ENCODE measurements at regions not wholly inside any gene's neighbourhood (a gene's known extent, or its start where the extent isn't known, plus 50 kb on each side); places are given as distances from the start of the nearest gene placed in this dataset.

GRCh38 chr18:41744421-41745030 is 210.5 kb upstream of the PIK3C3 start:
- Histone ChIP-seq H3K9me3 (no peaks in the 10 kb centered on the region), H3K36me3 (no peaks in the 10 kb centered on the region), H3K9ac (no peak overlapping the region; the same call in 1 of the 2 replicates), H3K27ac (no peak overlapping the region), H3K4me2 (no peak overlapping the region), H4K20me1 (no peaks in the 10 kb centered on the region), H3K4me1 (no peaks in the 10 kb centered on the region), H3K4me3 (no peak overlapping the region), H3K27me3 (no peaks in the 10 kb centered on the region)
- TF ChIP-seq Cebpa-rat (IDR thresholded peaks at IDR 0.05) = no peak

- Histone ChIP-seq H3K27me3 (no peaks in the 10 kb centered on the region), H3K9ac (no peak overlapping the region), H3K4me2 (no peak overlapping the region), H4K20me1 (no peaks in the 10 kb centered on the region), H3K27ac (no peak overlapping the region), H3K4me1 (no peaks in the 10 kb centered on the region), H3K9me3 (no peaks in the 10 kb centered on the region), H3K36me3 (no peaks in the 10 kb centered on the region), H3K4me3 (no peak overlapping the region)
- TF ChIP-seq Cebpa-rat (IDR thresholded peaks at IDR 0.05) = no peak
Observed at GRCh38 chr18:41737218-41737617, 217.8 kb upstream of the PIK3C3 start.

DNA sequence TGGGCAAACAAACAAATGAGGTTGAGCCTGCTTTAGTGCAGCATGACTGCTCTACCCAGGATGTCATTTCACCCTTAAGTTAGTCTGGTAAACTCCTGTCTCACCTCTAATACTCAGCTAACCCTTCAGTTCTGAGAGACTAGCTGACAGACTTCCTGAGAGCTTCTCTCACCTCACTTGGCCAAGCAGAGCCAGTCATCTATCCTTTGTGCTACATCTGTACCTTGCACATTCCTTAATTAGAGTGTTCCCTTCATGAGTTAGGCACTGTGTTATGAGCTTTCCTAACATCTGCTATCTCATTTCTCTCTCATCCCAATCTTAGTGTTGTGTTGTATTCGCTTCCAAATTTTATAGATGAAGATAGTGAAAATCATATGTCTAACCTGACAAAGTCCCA is 220.1 kb upstream of the PIK3C3 start:
- no peak for TF ChIP-seq Cebpa-rat (IDR thresholded peaks at IDR 0.05)
- Histone ChIP-seq H3K36me3 (no peaks in the 10 kb centered on the region), H3K9ac (no peak overlapping the region), H3K4me2 (no peak overlapping the region), H4K20me1 (no peaks in the 10 kb centered on the region), H3K9me3 (no peaks in the 10 kb centered on the region), H3K27ac (no peak overlapping the region), H3K27me3 (no peaks in the 10 kb centered on the region), H3K4me3 (no peak overlapping the region), H3K4me1 (no peaks in the 10 kb centered on the region)

- H3K4me2 ChIP-seq = no peak overlapping the region
- H3K27me3 ChIP-seq = no peaks in the 10 kb centered on the region
- no peak for TF ChIP-seq Cebpa-rat (IDR thresholded peaks at IDR 0.05)
- H4K20me1 ChIP-seq = no peaks in the 10 kb centered on the region
- H3K27ac ChIP-seq = no peak overlapping the region
- no peak overlapping the region for H3K9ac ChIP-seq
- H3K9me3 ChIP-seq = no peaks in the 10 kb centered on the region
- no peaks in the 10 kb centered on the region for H3K36me3 ChIP-seq
- H3K4me3 ChIP-seq = no peak overlapping the region
- H3K4me1 ChIP-seq = no peaks in the 10 kb centered on the region
Observed at GRCh38 chr18:41732356-41732755, 222.7 kb upstream of the PIK3C3 start.

GRCh38 chr18:41731884-41732283 is 223.2 kb upstream of the PIK3C3 start:
- Histone ChIP-seq H3K4me2 (no peak overlapping the region), H3K9me3 (no peaks in the 10 kb centered on the region), H3K27me3 (no peaks in the 10 kb centered on the region), H3K4me1 (no peaks in the 10 kb centered on the region), H3K27ac (no peak overlapping the region), H4K20me1 (no peaks in the 10 kb centered on the region), H3K36me3 (no peaks in the 10 kb centered on the region), H3K4me3 (no peak overlapping the region), H3K9ac (no peak overlapping the region)
- no peak for TF ChIP-seq Cebpa-rat (IDR thresholded peaks at IDR 0.05)

- no peaks in the 10 kb centered on the region for H3K9me3 ChIP-seq
- H3K4me2 ChIP-seq = no peak overlapping the region
- no peak for TF ChIP-seq Cebpa-rat (IDR thresholded peaks at IDR 0.05)
- H3K27me3 ChIP-seq = no peaks in the 10 kb centered on the region
- no peaks in the 10 kb centered on the region for H4K20me1 ChIP-seq
- no peaks in the 10 kb centered on the region for H3K36me3 ChIP-seq
- H3K4me3 ChIP-seq = no peak overlapping the region
- no peaks in the 10 kb centered on the region for H3K4me1 ChIP-seq
- no peak overlapping the region for H3K27ac ChIP-seq
- no peak overlapping the region for H3K9ac ChIP-seq
Observed at GRCh38 chr18:41724195-41724594, 230.8 kb upstream of the PIK3C3 start.

- Histone ChIP-seq H3K36me3 (no peaks in the 10 kb centered on the region), H3K27me3 (no peaks in the 10 kb centered on the region), H3K9ac (no peak overlapping the region), H3K4me3 (no peak overlapping the region), H3K4me1 (no peaks in the 10 kb centered on the region), H3K9me3 (no peaks in the 10 kb centered on the region), H3K4me2 (no peak overlapping the region), H4K20me1 (no peaks in the 10 kb centered on the region), H3K27ac (no peak overlapping the region)
- no peak for TF ChIP-seq Cebpa-rat (IDR thresholded peaks at IDR 0.05)
Observed at GRCh38 chr18:41721103-41721790, 233.8 kb upstream of the PIK3C3 start.

GRCh38 chr18:41720226-41720625 is 234.8 kb upstream of the PIK3C3 start:
- Histone ChIP-seq H4K20me1 (no peaks in the 10 kb centered on the region), H3K9me3 (no peaks in the 10 kb centered on the region), H3K36me3 (no peaks in the 10 kb centered on the region), H3K27me3 (no peaks in the 10 kb centered on the region), H3K4me2 (no peak overlapping the region), H3K4me3 (no peak overlapping the region), H3K4me1 (no peaks in the 10 kb centered on the region), H3K9ac (no peak overlapping the region), H3K27ac (no peak overlapping the region)
- TF ChIP-seq Cebpa-rat (IDR thresholded peaks at IDR 0.05) = no peak

DNA sequence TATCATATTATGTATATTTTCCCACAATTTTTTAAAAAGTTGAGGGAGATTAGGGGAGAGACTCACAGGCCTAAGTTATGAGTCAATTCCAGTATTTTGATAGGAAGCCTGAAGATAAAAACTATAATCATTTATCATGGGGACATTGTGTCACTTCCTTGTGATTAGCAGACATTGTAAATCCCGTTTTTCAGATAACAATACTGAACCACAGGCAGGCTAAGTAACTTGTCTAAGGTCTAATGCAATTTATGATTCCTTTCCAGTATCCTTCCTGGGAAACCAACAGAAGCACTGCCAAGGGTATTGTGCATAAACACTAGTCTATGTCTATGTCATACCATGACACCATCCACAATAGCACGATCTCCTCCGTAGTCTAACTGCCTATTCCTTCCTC is 235.2 kb upstream of the PIK3C3 start:
- no peaks in the 10 kb centered on the region for H3K27me3 ChIP-seq
- no peaks in the 10 kb centered on the region for H3K9me3 ChIP-seq
- no peaks in the 10 kb centered on the region for H4K20me1 ChIP-seq
- no peak overlapping the region for H3K4me2 ChIP-seq
- no peak overlapping the region for H3K4me3 ChIP-seq
- no peaks in the 10 kb centered on the region for H3K4me1 ChIP-seq
- no peak overlapping the region for H3K9ac ChIP-seq
- no peak overlapping the region for H3K27ac ChIP-seq
- TF ChIP-seq Cebpa-rat (IDR thresholded peaks at IDR 0.05) = no peak
- H3K36me3 ChIP-seq = no peaks in the 10 kb centered on the region

- Histone ChIP-seq H3K4me2 (no peak overlapping the region), H3K9me3 (no peaks in the 10 kb centered on the region), H4K20me1 (no peaks in the 10 kb centered on the region), H3K4me1 (no peaks in the 10 kb centered on the region), H3K27me3 (no peaks in the 10 kb centered on the region), H3K36me3 (no peaks in the 10 kb centered on the region), H3K4me3 (no peak overlapping the region), H3K9ac (no peak overlapping the region), H3K27ac (no peak overlapping the region)
- no peak for TF ChIP-seq Cebpa-rat (IDR thresholded peaks at IDR 0.05)
Observed at GRCh38 chr18:41714872-41715271, 240.2 kb upstream of the PIK3C3 start.
